ENCODE measurements at regions not wholly inside any gene's neighbourhood (a gene's known extent, or its start where the extent isn't known, plus 50 kb on each side); places are given as distances from the start of the nearest gene placed in this dataset.

- peak; percentile 80 for ATAC-seq
- Mint-ChIP-seq H3K4me1 (peaks cover 49% of the 10 kb centered on the region), H3K4me3 (peak overlapping the region; percentile 89), H3K9me3 (no peaks in the 10 kb centered on the region), H3K27ac (peak overlapping the region; percentile 89), H3K27me3 (ENCODE audit: insufficient read depth, low read depth, poor library complexity) (peaks cover 9% of the 10 kb centered on the region), H3K36me3 (ENCODE audit: low read depth) (no peaks in the 10 kb centered on the region)
- Histone ChIP-seq H3K9me2 (ENCODE audit: insufficient read depth) (no peaks in the 10 kb centered on the region), H3K27me3 (ENCODE audit: insufficient read depth) (no peaks in the 10 kb centered on the region), H3K4me2 (peak overlapping the region; percentile 75), H3F3A (replicated peaks; ENCODE audit: low read depth) (no peaks in the 10 kb centered on the region; the same call in 1 of the 2 replicates), H2AFZ (peak overlapping the region; percentile 15; the same call in 1 of the 2 replicates), H3K79me2 (replicated peaks; ENCODE audit: insufficient read depth) (peaks cover 39% of the 10 kb centered on the region), H3K4me3 (peak overlapping the region; percentile 66), H4K20me1 (replicated peaks; ENCODE audit: insufficient read depth) (0 out of 2 replicates have a peak, but pooled peaks cover 3% of the 10 kb centered on the region), H3K36me3 (ENCODE audit: insufficient read depth) (no peaks in the 10 kb centered on the region), H3K4me1 (ENCODE audit: insufficient read depth) (peaks cover 52% of the 10 kb centered on the region), H3K27ac (ENCODE audit: low read depth) (peak overlapping the region; percentile 78)
- peak; percentile 94 for DNase-seq (ENCODE audit: low spot score)
- TF ChIP-seq CTCF (conservative IDR thresholded peaks at IDR 0.05; ENCODE audit: low read depth in 2 of 2) (peak; percentile 72 to 73), ZNF462 (CRISPR knock-in tag; IDR thresholded peaks at IDR 0.05) (no peak), POLR2AphosphoS5 (IDR thresholded peaks at IDR 0.05; ENCODE audit: low read depth) (0 out of 2 replicates have a peak, but pooled peaks have one; percentile 36), ZNF114 (CRISPR knock-in tag; IDR thresholded peaks at IDR 0.05) (no peak), NANOG (IDR thresholded peaks at IDR 0.05; ENCODE audit: borderline replicate concordance) (no peak), ZNF331 (CRISPR knock-in tag; IDR thresholded peaks at IDR 0.05; ENCODE audit: low read depth) (no peak), ETS1 (IDR thresholded peaks at IDR 0.05) (no peak), CREB1 (CRISPR knock-in tag; IDR thresholded peaks at IDR 0.05; ENCODE audit: low read depth) (no peak), JUNB (IDR thresholded peaks at IDR 0.05; ENCODE audit: unreplicated experiment) (no peak), EZH2 (IDR thresholded peaks at IDR 0.05; ENCODE audit: low read depth, unreplicated experiment) (no peak), STAT1 (IDR thresholded peaks at IDR 0.05; ENCODE audit: unreplicated experiment) (no peak), REST (IDR thresholded peaks at IDR 0.05; ENCODE audit: unreplicated experiment) (no peak)
Observed at GRCh38 chr6:56851541-56852259, 103.2 kb upstream of the BEND6 start.

Data from GM23338 (cell line).